ENCODE measurements at regions not wholly inside any gene's neighbourhood (a gene's known extent, or its start where the extent isn't known, plus 50 kb on each side); places are given as distances from the start of the nearest gene placed in this dataset.

DNA sequence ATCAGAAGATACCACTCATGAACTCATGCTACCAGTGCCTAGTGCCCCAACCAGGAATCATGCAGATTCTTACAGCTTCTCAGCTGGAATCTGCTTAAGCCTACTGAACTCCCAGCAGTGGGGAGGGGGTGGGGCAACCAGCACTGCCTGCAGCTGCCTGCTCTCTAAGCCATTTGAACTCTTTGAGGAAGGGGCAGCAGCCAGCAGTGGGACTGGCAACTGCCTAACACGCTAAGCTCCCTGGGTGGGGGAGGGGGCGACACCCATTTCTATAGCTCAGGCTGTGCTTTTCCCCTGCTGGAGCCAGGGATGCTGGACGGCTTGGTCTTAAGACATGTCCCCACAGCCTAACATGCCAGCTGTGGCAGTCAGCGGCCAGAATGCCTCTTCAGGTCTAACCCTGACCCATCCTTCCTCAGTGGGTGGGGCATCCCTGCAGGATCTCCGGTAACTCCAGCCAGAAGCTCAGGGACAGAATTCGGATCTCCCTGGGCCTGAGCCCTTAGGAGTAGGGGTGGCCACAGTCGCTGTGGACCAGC, 889.7 kb downstream of the CDH9 start:
- no peaks in the 10 kb centered on the region for H3K79me1 ChIP-seq (ENCODE audit: low read depth in 1 of 2, low read length in 2 of 2)
- H3K4me2 ChIP-seq (ENCODE audit: low read depth, low read length) = no peak overlapping the region
- H2BK15ac ChIP-seq (ENCODE audit: low read depth, low read length) = no peak overlapping the region
- H3K23ac ChIP-seq (ENCODE audit: low read depth, low read length) = no peak overlapping the region
- H2AFZ ChIP-seq (replicated peaks; ENCODE audit: low read length, poor library complexity) = no peak overlapping the region
- TF ChIP-seq FOS (IDR thresholded peaks at IDR 0.05; ENCODE audit: low read depth, low read length) (no peak), BHLHE40 (IDR thresholded peaks at IDR 0.05; ENCODE audit: low read depth, low read length) (no peak), MAFK (IDR thresholded peaks at IDR 0.05; ENCODE audit: low read depth, low read length) (no peak), ELK1 (IDR thresholded peaks at IDR 0.05; ENCODE audit: borderline replicate concordance, low read depth, low read length) (no peak), CEBPB (IDR thresholded peaks at IDR 0.05; ENCODE audit: low read depth, low read length) (no peak), CHD1 (IDR thresholded peaks at IDR 0.05; ENCODE audit: low read depth, low read length) (no peak), RAD21 (IDR thresholded peaks at IDR 0.05; ENCODE audit: low read length) (no peak)
- TF ChIP-seq, protein P1, sequence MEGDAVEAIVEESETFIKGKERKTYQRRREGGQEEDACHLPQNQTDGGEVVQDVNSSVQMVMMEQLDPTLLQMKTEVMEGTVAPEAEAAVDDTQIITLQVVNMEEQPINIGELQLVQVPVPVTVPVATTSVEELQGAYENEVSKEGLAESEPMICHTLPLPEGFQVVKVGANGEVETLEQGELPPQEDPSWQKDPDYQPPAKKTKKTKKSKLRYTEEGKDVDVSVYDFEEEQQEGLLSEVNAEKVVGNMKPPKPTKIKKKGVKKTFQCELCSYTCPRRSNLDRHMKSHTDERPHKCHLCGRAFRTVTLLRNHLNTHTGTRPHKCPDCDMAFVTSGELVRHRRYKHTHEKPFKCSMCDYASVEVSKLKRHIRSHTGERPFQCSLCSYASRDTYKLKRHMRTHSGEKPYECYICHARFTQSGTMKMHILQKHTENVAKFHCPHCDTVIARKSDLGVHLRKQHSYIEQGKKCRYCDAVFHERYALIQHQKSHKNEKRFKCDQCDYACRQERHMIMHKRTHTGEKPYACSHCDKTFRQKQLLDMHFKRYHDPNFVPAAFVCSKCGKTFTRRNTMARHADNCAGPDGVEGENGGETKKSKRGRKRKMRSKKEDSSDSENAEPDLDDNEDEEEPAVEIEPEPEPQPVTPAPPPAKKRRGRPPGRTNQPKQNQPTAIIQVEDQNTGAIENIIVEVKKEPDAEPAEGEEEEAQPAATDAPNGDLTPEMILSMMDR (conservative IDR thresholded peaks at IDR 0.05; ENCODE audit: low read depth, low read length) = no peak
- H3K27ac ChIP-seq (ENCODE audit: insufficient read depth, low read length) = no peak overlapping the region
- no peaks in the 10 kb centered on the region for H3K4me1 ChIP-seq (ENCODE audit: control insufficient read depth, insufficient read depth, low read length)
- no peak overlapping the region for H3K9ac ChIP-seq (ENCODE audit: low read depth, low read length)
- no peak overlapping the region for H3K18ac ChIP-seq (ENCODE audit: low read depth, low read length)
- POLR2A ChIA-PET (ENCODE audit: unreplicated experiment) = no interaction called here
- no peak overlapping the region for H4K91ac ChIP-seq (ENCODE audit: insufficient read depth, low read depth, low read length)
- CTCF ChIA-PET = no interaction called here
- no peak overlapping the region for H3K4me3 ChIP-seq (ENCODE audit: insufficient read depth, low read depth, low read length)
- no peak overlapping the region for H4K8ac ChIP-seq (ENCODE audit: low read depth in 2 of 2, low read length in 2 of 2)
- H3K4ac ChIP-seq (ENCODE audit: low read depth, low read length) = no peak overlapping the region
- no peak overlapping the region for H2BK5ac ChIP-seq (ENCODE audit: low read depth, low read length, poor library complexity, severe bottlenecking)
- H3K14ac ChIP-seq (replicated peaks; ENCODE audit: low read depth, low read length) = no peak overlapping the region
- no peaks in the 10 kb centered on the region for H3K27me3 ChIP-seq (ENCODE audit: control insufficient read depth, insufficient read depth, low read length)
- intact Hi-C loops (cut with micrococcal nuclease) = no loop called here
- H3K9me1 ChIP-seq (ENCODE audit: insufficient read depth, low read length) = no peaks in the 10 kb centered on the region
- no peak overlapping the region for H2BK20ac ChIP-seq (ENCODE audit: low read depth, low read length)
- H4K20me1 ChIP-seq (ENCODE audit: insufficient read depth, low read length) = no peaks in the 10 kb centered on the region
- H3K9me3 ChIP-seq (ENCODE audit: control insufficient read depth, insufficient read depth, low read length) = peaks cover 9% of the 10 kb centered on the region; the same call in 1 of the 2 replicates
- no peak overlapping the region for H2AK9ac ChIP-seq (replicated peaks; ENCODE audit: low read depth, low read length, poor library complexity)
- DNase-seq = no peak
- in situ Hi-C loops (cut with MboI; ENCODE audit: low sequenced_read_pairs) = no loop called here
- no peak overlapping the region for H4K5ac ChIP-seq (ENCODE audit: low read depth, low read length)
- ATAC-seq (ENCODE audit: low read depth) = no peak
- no TSS peak for BruUV-seq (replicated peaks)
- no peak overlapping the region for H2BK120ac ChIP-seq (ENCODE audit: low read depth, low read length)
- no CpG with 5 or more reads among the region's 7 CpGs for WGBS, 2 experiments (ENCODE audit: extremely low coverage in 2 of 2, insufficient read length in 1 of 2)
- H2AK5ac ChIP-seq (ENCODE audit: low read depth, low read length) = no peak overlapping the region
- H3K36me3 ChIP-seq (ENCODE audit: control insufficient read depth, insufficient read depth, low read length) = no peaks in the 10 kb centered on the region
- H3K56ac ChIP-seq (ENCODE audit: extremely low read depth, insufficient read depth, low read length) = no peak overlapping the region
- dilution Hi-C loops (cut with HindIII; ENCODE audit: low sequenced_read_pairs, unreplicated experiment) = no loop called here

All from IMR-90 (cell line).